ENCODE measurements at regions not wholly inside any gene's neighbourhood (a gene's known extent, or its start where the extent isn't known, plus 50 kb on each side); places are given as distances from the start of the nearest gene placed in this dataset.

DNA sequence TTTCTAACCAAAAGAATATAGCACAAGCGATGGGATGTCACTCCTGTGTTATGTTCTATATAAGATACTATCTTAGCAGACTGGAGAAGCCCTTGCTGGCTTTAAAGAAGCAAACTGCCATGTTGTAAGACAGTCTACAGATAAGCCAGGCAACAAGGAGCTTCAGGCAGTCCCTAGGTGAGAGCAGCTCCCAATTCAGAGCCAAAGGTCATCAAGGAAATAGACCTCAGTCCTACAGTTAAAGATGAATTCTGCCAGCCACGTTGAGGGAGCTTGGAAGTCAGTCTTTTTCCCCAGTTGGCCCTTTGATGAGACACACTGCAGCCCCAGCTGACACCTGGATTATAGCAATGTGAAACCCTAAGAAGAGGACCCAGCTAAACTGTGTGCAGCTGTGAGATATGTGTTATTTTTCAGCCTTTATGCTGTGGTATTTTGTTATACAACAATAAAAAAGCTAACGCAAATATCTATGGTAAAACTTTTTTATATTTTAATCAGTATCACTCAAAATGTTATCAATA is 102.5 kb upstream of the AKAP13 start:
- TF ChIP-seq, protein P1, sequence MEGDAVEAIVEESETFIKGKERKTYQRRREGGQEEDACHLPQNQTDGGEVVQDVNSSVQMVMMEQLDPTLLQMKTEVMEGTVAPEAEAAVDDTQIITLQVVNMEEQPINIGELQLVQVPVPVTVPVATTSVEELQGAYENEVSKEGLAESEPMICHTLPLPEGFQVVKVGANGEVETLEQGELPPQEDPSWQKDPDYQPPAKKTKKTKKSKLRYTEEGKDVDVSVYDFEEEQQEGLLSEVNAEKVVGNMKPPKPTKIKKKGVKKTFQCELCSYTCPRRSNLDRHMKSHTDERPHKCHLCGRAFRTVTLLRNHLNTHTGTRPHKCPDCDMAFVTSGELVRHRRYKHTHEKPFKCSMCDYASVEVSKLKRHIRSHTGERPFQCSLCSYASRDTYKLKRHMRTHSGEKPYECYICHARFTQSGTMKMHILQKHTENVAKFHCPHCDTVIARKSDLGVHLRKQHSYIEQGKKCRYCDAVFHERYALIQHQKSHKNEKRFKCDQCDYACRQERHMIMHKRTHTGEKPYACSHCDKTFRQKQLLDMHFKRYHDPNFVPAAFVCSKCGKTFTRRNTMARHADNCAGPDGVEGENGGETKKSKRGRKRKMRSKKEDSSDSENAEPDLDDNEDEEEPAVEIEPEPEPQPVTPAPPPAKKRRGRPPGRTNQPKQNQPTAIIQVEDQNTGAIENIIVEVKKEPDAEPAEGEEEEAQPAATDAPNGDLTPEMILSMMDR (IDR thresholded peaks at IDR 0.05): no peak
- TF ChIP-seq POLR2A (IDR thresholded peaks at IDR 0.05): no peak
